ENCODE measurements at regions not wholly inside any gene's neighbourhood (a gene's known extent, or its start where the extent isn't known, plus 50 kb on each side); places are given as distances from the start of the nearest gene placed in this dataset.
"Not testable (repeated sequence)": the region's sequence is repeated elsewhere in the genome, so short reads cannot be mapped to it uniquely, and the experiment has no call there.

- Histone ChIP-seq H3K36me3 (ENCODE audit: insufficient read depth, low read length) (no peaks in the 10 kb centered on the region), H3K9me2 (ENCODE audit: insufficient read depth, low read length) (no peaks in the 10 kb centered on the region), H3K9me3 (ENCODE audit: low read length) (no peaks in the 10 kb centered on the region), H3K4me1 (ENCODE audit: insufficient read depth, low read length, poor library complexity, severe bottlenecking) (no peaks in the 10 kb centered on the region), H3K79me2 (ENCODE audit: insufficient read depth, low read depth, low read length) (no peaks in the 10 kb centered on the region), H3K27ac (ENCODE audit: low read depth, low read length, poor library complexity, severe bottlenecking) (no peak overlapping the region), H4K20me1 (ENCODE audit: insufficient read depth, low read length) (no peaks in the 10 kb centered on the region), H3K4me3 (ENCODE audit: low read depth, low read length, poor library complexity, severe bottlenecking) (no peak overlapping the region), H2AFZ (ENCODE audit: low read length) (no peak overlapping the region), H3K4me2 (ENCODE audit: low read length) (no peak overlapping the region)
- TF ChIP-seq EZH2phosphoT487 (IDR thresholded peaks at IDR 0.05; ENCODE audit: borderline replicate concordance, low read depth, low read length) = no peak
- ChIA-PET CTCF (ENCODE audit: unreplicated experiment) (no interaction called here), POLR2A (interaction anchor here (0.5 kb wide), 1 partner anchor 346 kb away, joined by 3 read pairs; no protein-coding TSS in a partner anchor)
- BruUV-seq (replicated peaks) = no TSS peak
- no peak for DNase-seq (ENCODE audit: low spot score)
- intact Hi-C loops (cut with micrococcal nuclease; ENCODE audit: unreplicated experiment) = no loop called here
Measured at GRCh38 chr6:6872459-6873344, 235.1 kb upstream of the RREB1 start.

- H3K27ac ChIP-seq (ENCODE audit: low read depth, low read length, poor library complexity, severe bottlenecking) = no peak overlapping the region
- no peaks in the 10 kb centered on the region for H3K36me3 ChIP-seq (ENCODE audit: insufficient read depth, low read length)
- DNase-seq (ENCODE audit: low spot score) = no peak
- H3K4me2 ChIP-seq (ENCODE audit: low read length) = no peak overlapping the region
- no peaks in the 10 kb centered on the region for H3K9me3 ChIP-seq (ENCODE audit: low read length)
- TF ChIP-seq CTCF (conservative IDR thresholded peaks at IDR 0.05; ENCODE audit: low read length) (no peak), EZH2phosphoT487 (IDR thresholded peaks at IDR 0.05; ENCODE audit: borderline replicate concordance, low read depth, low read length) (no peak)
- H4K20me1 ChIP-seq (ENCODE audit: insufficient read depth, low read length) = no peaks in the 10 kb centered on the region
- intact Hi-C loops (cut with micrococcal nuclease; ENCODE audit: unreplicated experiment) = no loop called here
- no peak overlapping the region for H2AFZ ChIP-seq (ENCODE audit: low read length)
- H3K79me2 ChIP-seq (ENCODE audit: insufficient read depth, low read depth, low read length) = no peaks in the 10 kb centered on the region
- no peaks in the 10 kb centered on the region for H3K4me1 ChIP-seq (ENCODE audit: insufficient read depth, low read length, poor library complexity, severe bottlenecking)
- no peak overlapping the region for H3K4me3 ChIP-seq (ENCODE audit: low read depth, low read length, poor library complexity, severe bottlenecking)
- no peaks in the 10 kb centered on the region for H3K9me2 ChIP-seq (ENCODE audit: insufficient read depth, low read length)
- BruUV-seq (replicated peaks) = no TSS peak
- ChIA-PET POLR2A (interaction anchor here (0.5 kb wide), 1 partner anchor 345 kb away, joined by 3 read pairs; no protein-coding TSS in a partner anchor), CTCF (ENCODE audit: unreplicated experiment) (no interaction called here)
Measured at GRCh38 chr6:6873778-6874177, 234.0 kb upstream of the RREB1 start.

- Histone ChIP-seq H3K27ac (ENCODE audit: low read depth, low read length, poor library complexity, severe bottlenecking) (no peak overlapping the region), H3K79me2 (ENCODE audit: insufficient read depth, low read depth, low read length) (no peaks in the 10 kb centered on the region), H3K4me2 (ENCODE audit: low read length) (no peak overlapping the region), H3K9me3 (ENCODE audit: low read length) (no peaks in the 10 kb centered on the region), H3K36me3 (ENCODE audit: insufficient read depth, low read length) (no peaks in the 10 kb centered on the region), H3K9me2 (ENCODE audit: insufficient read depth, low read length) (no peaks in the 10 kb centered on the region), H2AFZ (ENCODE audit: low read length) (no peak overlapping the region), H3K4me3 (ENCODE audit: low read depth, low read length, poor library complexity, severe bottlenecking) (no peak overlapping the region), H3K4me1 (ENCODE audit: insufficient read depth, low read length, poor library complexity, severe bottlenecking) (no peaks in the 10 kb centered on the region), H4K20me1 (ENCODE audit: insufficient read depth, low read length) (no peaks in the 10 kb centered on the region)
- BruUV-seq (replicated peaks) = no TSS peak
- no peak for DNase-seq (ENCODE audit: low spot score)
- CTCF ChIA-PET (ENCODE audit: unreplicated experiment) = no interaction called here
- POLR2A ChIA-PET = interaction anchor here (0.7 kb wide), 3 partner anchors 20 to 568 kb away, joined by 3 to 5 read pairs (median 4); no protein-coding TSS in a partner anchor
- no peak for TF ChIP-seq EZH2phosphoT487 (IDR thresholded peaks at IDR 0.05; ENCODE audit: borderline replicate concordance, low read depth, low read length)
- TF ChIP-seq CTCF (conservative IDR thresholded peaks at IDR 0.05; ENCODE audit: low read length) = no peak
- intact Hi-C loops (cut with micrococcal nuclease; ENCODE audit: unreplicated experiment) = no loop called here
Measured at GRCh38 chr6:6875818-6876470, 231.8 kb upstream of the RREB1 start.

GRCh38 chr6:6877792-6878191, 230.0 kb upstream of the RREB1 start:
- H4K20me1 ChIP-seq (ENCODE audit: insufficient read depth, low read length); H3K4me1 ChIP-seq (ENCODE audit: insufficient read depth, low read length, poor library complexity, severe bottlenecking); POLR2A ChIA-PET; intact Hi-C loops (cut with micrococcal nuclease; ENCODE audit: unreplicated experiment); H3K4me3 ChIP-seq (ENCODE audit: low read depth, low read length, poor library complexity, severe bottlenecking); H2AFZ ChIP-seq (ENCODE audit: low read length); H3K27ac ChIP-seq (ENCODE audit: low read depth, low read length, poor library complexity, severe bottlenecking); CTCF ChIA-PET (ENCODE audit: unreplicated experiment); H3K9me3 ChIP-seq (ENCODE audit: low read length); H3K9me2 ChIP-seq (ENCODE audit: insufficient read depth, low read length); H3K36me3 ChIP-seq (ENCODE audit: insufficient read depth, low read length); H3K79me2 ChIP-seq (ENCODE audit: insufficient read depth, low read depth, low read length); DNase-seq (ENCODE audit: low spot score); BruUV-seq (replicated peaks); H3K4me2 ChIP-seq (ENCODE audit: low read length): not testable (repeated sequence)
